Neural progenitor cell (in vitro differentiated cells): ENCODE measurements at regions not wholly inside any gene's neighbourhood (a gene's known extent, or its start where the extent isn't known, plus 50 kb on each side); places are given as distances from the start of the nearest gene placed in this dataset.

Experiments used
- DNase-seq: peaks from one replicate; pipeline ENCODE4 v3.0.0-alpha.2; 2016; ENCODE audit warnings: low spot score
- H2AFZ ChIP-seq: fragments of 200-600 bp; sonication (generic); replicated peaks from 2 replicates; pipeline ENCODE4 v1.6.1; 2016; ENCODE audit warnings: antibody characterized with exemption
- H3F3A ChIP-seq: fragments of 200-600 bp; sonication (generic); 2 replicates; pipeline ENCODE4 v1.6.1; 2016; ENCODE audit warnings: antibody characterized with exemption, low read depth
- H3K27ac ChIP-seq: fragments of 200-600 bp; sonication (generic); 2 replicates; pipeline ENCODE4 v1.5.1; 2016; ENCODE audit warnings: mild to moderate bottlenecking
- H3K27me3 ChIP-seq: fragments of 200-600 bp; sonication (generic); 2 replicates; pipeline ENCODE4 v1.6.1; 2016; ENCODE audit warnings: mild to moderate bottlenecking, moderate library complexity
- H3K36me3 ChIP-seq: fragments of 200-600 bp; sonication (generic); 2 replicates; pipeline ENCODE4 v1.5.1; 2016
- H3K4me1 ChIP-seq: fragments of 200-600 bp; sonication (generic); 2 replicates; pipeline ENCODE4 v1.6.1; 2016; ENCODE audit warnings: mixed run types
- H3K4me2 ChIP-seq: fragments of 200-600 bp; sonication (generic); 2 replicates; pipeline ENCODE4 v1.6.1; 2016
- H3K4me3 ChIP-seq: fragments of 200-600 bp; sonication (generic); 2 replicates; pipeline ENCODE4 v1.5.1; 2016
- H3K79me2 ChIP-seq: fragments of 200-600 bp; sonication (generic); 2 replicates; pipeline ENCODE4 v1.6.1; 2016; ENCODE audit warnings: low read depth
- H3K9ac ChIP-seq: fragments of 200-600 bp; sonication (generic); 2 replicates; pipeline ENCODE4 v1.6.1; 2016
- H3K9me3 ChIP-seq: fragments of 200-600 bp; sonication (generic); 2 replicates; pipeline ENCODE4 v1.5.1; 2016; ENCODE audit warnings: low read depth
- H4K20me1 ChIP-seq: fragments of 200-600 bp; sonication (generic); 2 replicates; pipeline ENCODE4 v1.6.1; 2016; ENCODE audit warnings: low read depth
- H3K27ac Mint-ChIP-seq: 3 replicates; pipeline ENCODE4 v1.8.0; 2021; ENCODE audit warnings: mixed read lengths
- H3K27me3 Mint-ChIP-seq: 2 replicates; pipeline ENCODE4 v1.8.0; 2022; ENCODE audit warnings: low read depth, mild to moderate bottlenecking, inconsistent platforms, moderate library complexity, mixed read lengths; ENCODE audit not compliant: insufficient read depth
- H3K36me3 Mint-ChIP-seq: 3 replicates; pipeline ENCODE4 v1.8.0; 2021; ENCODE audit warnings: mixed read lengths
- H3K4me1 Mint-ChIP-seq: 3 replicates; pipeline ENCODE4 v1.8.0; 2021; ENCODE audit warnings: mixed read lengths
- H3K4me3 Mint-ChIP-seq: 3 replicates; pipeline ENCODE4 v1.8.0; 2021; ENCODE audit warnings: mild to moderate bottlenecking, moderate library complexity, mixed read lengths
- H3K9me3 Mint-ChIP-seq: 3 replicates; pipeline ENCODE4 v1.8.0; 2020; ENCODE audit warnings: mixed read lengths
- CTCF ChIP-seq: fragments of 200-600 bp; sonication (generic); IDR thresholded peaks from 2 replicates; pipeline ENCODE4 v1.5.1; 2017; ENCODE audit warnings: antibody characterized with exemption, mild to moderate bottlenecking
- EZH2 ChIP-seq: fragments of 200-600 bp; sonication (generic); IDR thresholded peaks from 2 replicates; pipeline ENCODE4 v1.6.1; 2017; ENCODE audit warnings: antibody characterized with exemption, mild to moderate bottlenecking, moderate library complexity
- EZH2phosphoT487 ChIP-seq: fragments of 200-600 bp; sonication (generic); IDR thresholded peaks from 2 replicates; pipeline ENCODE4 v1.6.1; 2017; ENCODE audit warnings: antibody characterized with exemption

GRCh38 chr1:60665311-60665710 is 417.1 kb upstream of the NFIA start:
- no peak overlapping the region for H3K27ac Mint-ChIP-seq

GRCh38 chr1:60664086-60664625 is 418.2 kb upstream of the NFIA start:
- H3K9me3 Mint-ChIP-seq = no peaks in the 10 kb centered on the region
- no peaks in the 10 kb centered on the region for H3K36me3 ChIP-seq
- no peaks in the 10 kb centered on the region for H4K20me1 ChIP-seq
- no peak overlapping the region for H3K27ac Mint-ChIP-seq
- no peaks in the 10 kb centered on the region for H3F3A ChIP-seq
- peaks cover 4% of the 10 kb centered on the region for H3K4me1 Mint-ChIP-seq
- H3K9me3 ChIP-seq = no peaks in the 10 kb centered on the region
- no peak overlapping the region for H3K4me2 ChIP-seq
- H3K27me3 ChIP-seq = no peaks in the 10 kb centered on the region
- H3K27ac ChIP-seq = no peak overlapping the region
- H3K9ac ChIP-seq = no peak overlapping the region
- H3K4me1 ChIP-seq = no peaks in the 10 kb centered on the region
- H3K36me3 Mint-ChIP-seq = no peaks in the 10 kb centered on the region
- no peak overlapping the region for H2AFZ ChIP-seq
- no peaks in the 10 kb centered on the region for H3K79me2 ChIP-seq
- H3K4me3 Mint-ChIP-seq = no peak overlapping the region
- H3K27me3 Mint-ChIP-seq = no peaks in the 10 kb centered on the region
- no peak for TF ChIP-seq EZH2
- DNase-seq = no peak
- H3K4me3 ChIP-seq = no peak overlapping the region

More at GRCh38 chr1:60665311-60665710, 417.1 kb upstream of the NFIA start:
- H3K36me3 ChIP-seq = no peaks in the 10 kb centered on the region
- Mint-ChIP-seq H3K27me3 (no peaks in the 10 kb centered on the region), H3K4me3 (no peak overlapping the region), H3K36me3 (no peaks in the 10 kb centered on the region), H3K4me1 (peaks cover 14% of the 10 kb centered on the region), H3K9me3 (no peaks in the 10 kb centered on the region)
- no peak for DNase-seq
- H3K9ac ChIP-seq = no peak overlapping the region
- H4K20me1 ChIP-seq = no peaks in the 10 kb centered on the region
- no peaks in the 10 kb centered on the region for H3K79me2 ChIP-seq
- H3K27me3 ChIP-seq = no peaks in the 10 kb centered on the region
- no peaks in the 10 kb centered on the region for H3K9me3 ChIP-seq
- H2AFZ ChIP-seq = no peak overlapping the region
- TF ChIP-seq EZH2phosphoT487 (no peak), CTCF (no peak), EZH2 (no peak)
- H3K4me3 ChIP-seq = no peak overlapping the region
- no peaks in the 10 kb centered on the region for H3K4me1 ChIP-seq
- no peaks in the 10 kb centered on the region for H3F3A ChIP-seq
- no peak overlapping the region for H3K27ac ChIP-seq
- H3K4me2 ChIP-seq = no peak overlapping the region

- Mint-ChIP-seq H3K36me3 (no peaks in the 10 kb centered on the region), H3K4me1 (peaks cover 4% of the 10 kb centered on the region), H3K27ac (no peak overlapping the region), H3K9me3 (no peaks in the 10 kb centered on the region), H3K27me3 (no peaks in the 10 kb centered on the region), H3K4me3 (no peak overlapping the region)
- H3K36me3 ChIP-seq = no peaks in the 10 kb centered on the region
- H2AFZ ChIP-seq = no peak overlapping the region
- H3K4me1 ChIP-seq = peaks cover 3% of the 10 kb centered on the region
- no peaks in the 10 kb centered on the region for H4K20me1 ChIP-seq
- no peak for DNase-seq
- H3F3A ChIP-seq = no peaks in the 10 kb centered on the region
- H3K4me2 ChIP-seq = no peak overlapping the region
- no peaks in the 10 kb centered on the region for H3K79me2 ChIP-seq
- no peak overlapping the region for H3K4me3 ChIP-seq
- no peaks in the 10 kb centered on the region for H3K9me3 ChIP-seq
- H3K27me3 ChIP-seq = no peaks in the 10 kb centered on the region
- no peak overlapping the region for H3K27ac ChIP-seq
- TF ChIP-seq EZH2 = no peak
- no peak for TF ChIP-seq CTCF
- TF ChIP-seq EZH2phosphoT487 = no peak
- H3K9ac ChIP-seq = no peak overlapping the region
These were observed 419.8 kb upstream of the NFIA start for GRCh38 chr1:60662486-60663044.

- Histone ChIP-seq H3K27me3 (no peaks in the 10 kb centered on the region), H3K4me3 (no peak overlapping the region), H3K4me2 (no peak overlapping the region), H3K4me1 (peaks cover 3% of the 10 kb centered on the region), H3K27ac (no peak overlapping the region), H4K20me1 (no peaks in the 10 kb centered on the region), H3F3A (no peaks in the 10 kb centered on the region), H3K79me2 (no peaks in the 10 kb centered on the region), H3K9ac (no peak overlapping the region), H3K9me3 (no peaks in the 10 kb centered on the region), H2AFZ (no peak overlapping the region), H3K36me3 (no peaks in the 10 kb centered on the region)
- no peak overlapping the region for H3K4me3 Mint-ChIP-seq
- H3K27me3 Mint-ChIP-seq = no peaks in the 10 kb centered on the region
- no peak for TF ChIP-seq CTCF
- no peak for TF ChIP-seq EZH2
- no peak for TF ChIP-seq EZH2phosphoT487
- peaks cover 2% of the 10 kb centered on the region for H3K9me3 Mint-ChIP-seq
- H3K4me1 Mint-ChIP-seq = peaks cover 4% of the 10 kb centered on the region
- peak overlapping the region; percentile 10 for H3K27ac Mint-ChIP-seq
- DNase-seq = no peak
- no peaks in the 10 kb centered on the region for H3K36me3 Mint-ChIP-seq
These were observed 424.4 kb upstream of the NFIA start for GRCh38 chr1:60657926-60658325.
